A549 (cell line): ENCODE measurements at regions not wholly inside any gene's neighbourhood (a gene's known extent, or its start where the extent isn't known, plus 50 kb on each side); places are given as distances from the start of the nearest gene placed in this dataset.
"Not testable (repeated sequence)": the region's sequence is repeated elsewhere in the genome, so short reads cannot be mapped to it uniquely, and the experiment has no call there.

Experiments
- ATAC-seq, 2 experiments: fragments of 200-7000 bp in 1 of 2; fragments of >200 bp in 1 of 2; cut with Nextera tagmentation in 1 of 2; cut with Tn5 transposase in 1 of 2; 3 replicates each; pipeline versions ENCODE4 v1.8.0 to v1.9.1; 2018 to 2020; ENCODE audit warnings: mild to moderate bottlenecking in 1 of 2, moderate library complexity in 1 of 2
- CTCF ChIA-PET: fragments of 300-600 bp; sonication (Branson Sonifier 250); formaldehyde crosslinking; extraction: SDS; loops from one replicate; lab custom pipeline; 2021; ENCODE audit warnings: antibody characterized with exemption, inconsistent platforms; lab: Yijun Ruan, JAX
- POLR2A ChIA-PET: fragments of 350-600 bp; formaldehyde crosslinking; extraction: SDS; loops from one replicate; lab custom pipeline; 2021; ENCODE audit warnings: antibody characterized with exemption, inconsistent platforms; lab: Yijun Ruan, JAX
- DNase-seq, 2 experiments: peaks; one replicate each; pipeline versions ENCODE4 v3.0.0 to v3.0.0-alpha.2; 2011 to 2016; ENCODE audit warnings: low read depth in 1 of 2, low spot score in 1 of 2
- FAIRE-seq: peaks from 2 replicates; lab custom pipeline; 2011; peaks lifted over from hg19 to GRCh38; lab: Jason Lieb, UNC
- H3K27ac ChIP-seq, 2 experiments: fragments of >200 bp; sonication (Bioruptor Twin); formaldehyde crosslinking; 3 replicates each; pipeline ENCODE4 v1.5.1; 2016 to 2017
- H3K4me1 ChIP-seq: fragments of >200 bp; sonication (Bioruptor Twin); formaldehyde crosslinking; 3 replicates; pipeline ENCODE4 v1.6.1; 2016
- H3K4me2 ChIP-seq: fragments of >200 bp; sonication (Bioruptor Twin); formaldehyde crosslinking; 3 replicates; pipeline ENCODE4 v1.6.1; 2016
- H3K4me3 ChIP-seq: fragments of >200 bp; sonication (Bioruptor Twin); formaldehyde crosslinking; 3 replicates; pipeline ENCODE4 v1.5.1; 2016
- H3K9me3 ChIP-seq: fragments of >200 bp; sonication (Bioruptor Twin); formaldehyde crosslinking; 3 replicates; pipeline ENCODE4 v1.6.1; 2016
- CBX8 ChIP-seq: fragments of 200-600 bp; sonication (generic); IDR thresholded peaks from 2 replicates; pipeline ENCODE4 v1.6.1; 2016
- EHMT2 ChIP-seq: fragments of 200-600 bp; sonication (generic); IDR thresholded peaks from 2 replicates; pipeline ENCODE4 v1.6.1; 2016; ENCODE audit warnings: antibody characterized with exemption, low read depth, mild to moderate bottlenecking, moderate library complexity
- FOSB ChIP-seq: fragments of 250-450 bp; sonication (Bioruptor Pico); IDR thresholded peaks from 2 replicates; pipeline ENCODE4 v1.5.0; 2020; ENCODE audit warnings: mild to moderate bottlenecking, moderate library complexity
- GATA3 ChIP-seq: IDR thresholded peaks from 2 replicates; pipeline ENCODE4 v1.6.1; 2012; ENCODE audit warnings: borderline replicate concordance
- HEYL ChIP-seq: fragments of 250-450 bp; sonication (Bioruptor Pico); IDR thresholded peaks from 2 replicates; pipeline ENCODE4 v1.8.0; 2021; ENCODE audit warnings: mild to moderate bottlenecking, moderate library complexity
- HOXA7 ChIP-seq: fragments of 250-450 bp; sonication (Bioruptor Pico); IDR thresholded peaks from 2 replicates; pipeline ENCODE4 v1.5.0; 2020; ENCODE audit warnings: mild to moderate bottlenecking, moderate library complexity
- HOXB13 ChIP-seq: fragments of 250-450 bp; sonication (Bioruptor Pico); IDR thresholded peaks from 2 replicates; pipeline ENCODE4 v1.5.0; 2020; ENCODE audit warnings: low read depth, mild to moderate bottlenecking, moderate library complexity
- JUNB ChIP-seq: fragments of >200 bp; sonication (Bioruptor Twin); formaldehyde crosslinking; IDR thresholded peaks from 2 replicates; pipeline ENCODE4 v1.6.1; 2016
- MAZ ChIP-seq: fragments of 150-350 bp; IDR thresholded peaks from 2 replicates; pipeline ENCODE4 v1.6.1; 2014; ENCODE audit warnings: antibody characterized with exemption, low read depth, low read length, borderline replicate concordance
- NFE2L2 ChIP-seq: fragments of 150-350 bp; conservative IDR thresholded peaks from 2 replicates; pipeline ENCODE4 v1.6.1; 2014; ENCODE audit warnings: low read length
- NPAS2 ChIP-seq: fragments of 250-450 bp; sonication (Bioruptor Pico); IDR thresholded peaks from 2 replicates; pipeline ENCODE4 v1.8.0; 2022; ENCODE audit warnings: mild to moderate bottlenecking, moderate library complexity, borderline replicate concordance
- NR3C1 ChIP-seq: fragments of >200 bp; sonication (Bioruptor Twin); formaldehyde crosslinking; IDR thresholded peaks from 3 replicates; pipeline ENCODE4 v1.6.1; 2017
- POLR2AphosphoS2 ChIP-seq: conservative IDR thresholded peaks from 2 replicates; pipeline ENCODE4 v1.6.1; 2012; ENCODE audit warnings: low read length, improper control_type of control experiment, inconsistent platforms
- RAD21 ChIP-seq, 2 experiments: fragments of >200 bp in 1 of 2; sonication (Bioruptor Twin) in 1 of 2; formaldehyde crosslinking in 1 of 2; IDR thresholded peaks in 1 of 2; conservative IDR thresholded peaks in 1 of 2; 2 replicates in 1 of 2; 3 replicates in 1 of 2; pipeline ENCODE4 v1.6.1; 2012 to 2018; ENCODE audit warnings: inconsistent platforms in 1 of 2
- RCOR1 ChIP-seq: fragments of 150-350 bp; IDR thresholded peaks from 2 replicates; pipeline ENCODE4 v1.6.1; 2014; ENCODE audit warnings: antibody characterized with exemption, low read length, low read depth
- RNF2 ChIP-seq: fragments of 200-600 bp; sonication (generic); IDR thresholded peaks from 2 replicates; pipeline ENCODE4 v1.6.1; 2016; ENCODE audit warnings: low read depth, mild to moderate bottlenecking, antibody characterized with exemption, moderate library complexity, borderline replicate concordance
- SMC3 ChIP-seq: fragments of >200 bp; sonication (Bioruptor Twin); formaldehyde crosslinking; IDR thresholded peaks from 3 replicates; pipeline ENCODE4 v1.6.1; 2018; ENCODE audit warnings: inconsistent platforms
- TFCP2L1 ChIP-seq: fragments of 250-450 bp; sonication (Bioruptor Pico); IDR thresholded peaks from 2 replicates; pipeline ENCODE4 v1.5.0; 2021; ENCODE audit warnings: mild to moderate bottlenecking
- ZNF302 ChIP-seq: fragments of 250-450 bp; sonication (Bioruptor Pico); IDR thresholded peaks from 2 replicates; pipeline ENCODE4 v1.9.0; 2021; ENCODE audit warnings: inconsistent platforms, mild to moderate bottlenecking, moderate library complexity
- WGBS: methylation state at CpG from one replicate; pipeline ENCODE4 v1.1.6; 2017; ENCODE audit errors: missing lambda C conversion rate; 5-methylcytosine and 5-hydroxymethylcytosine counted together
- TF ChIP-seq, protein P1 (sequence below): fragments of 250-450 bp; sonication (Bioruptor Pico); IDR thresholded peaks from 2 replicates; pipeline ENCODE4 v1.5.0; 2020; ENCODE audit warnings: low read depth, mild to moderate bottlenecking, moderate library complexity
- TF ChIP-seq, protein P2 (sequence below): fragments of >200 bp; sonication (Bioruptor Twin); formaldehyde crosslinking; IDR thresholded peaks from 2 replicates; pipeline ENCODE4 v1.6.1; 2016
- TF ChIP-seq, protein P3 (sequence below): IDR thresholded peaks from 2 replicates; pipeline ENCODE4 v1.6.1; 2012
- TF ChIP-seq, protein P4 (sequence below): fragments of >200 bp; sonication (Bioruptor Twin); formaldehyde crosslinking; IDR thresholded peaks from 3 replicates; pipeline ENCODE4 v1.5.1; 2016

GRCh38 chr1:220966881-220967611 lies 87.8 kb downstream of the HLX start (continued):
- TF ChIP-seq RAD21 (conservative IDR thresholded peaks at IDR 0.05 in 1 of 2, IDR thresholded peaks at IDR 0.05 in 1 of 2) (no peak), SMC3 (no peak), HEYL (CRISPR knock-in tag) (no peak), POLR2AphosphoS2 (no peak), TFCP2L1 (no peak), RCOR1 (no peak)
- TF ChIP-seq, protein P1, sequence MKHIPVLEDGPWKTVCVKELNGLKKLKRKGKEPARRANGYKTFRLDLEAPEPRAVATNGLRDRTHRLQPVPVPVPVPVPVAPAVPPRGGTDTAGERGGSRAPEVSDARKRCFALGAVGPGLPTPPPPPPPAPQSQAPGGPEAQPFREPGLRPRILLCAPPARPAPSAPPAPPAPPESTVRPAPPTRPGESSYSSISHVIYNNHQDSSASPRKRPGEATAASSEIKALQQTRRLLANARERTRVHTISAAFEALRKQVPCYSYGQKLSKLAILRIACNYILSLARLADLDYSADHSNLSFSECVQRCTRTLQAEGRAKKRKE, result no peak
- TF ChIP-seq, protein P2, sequence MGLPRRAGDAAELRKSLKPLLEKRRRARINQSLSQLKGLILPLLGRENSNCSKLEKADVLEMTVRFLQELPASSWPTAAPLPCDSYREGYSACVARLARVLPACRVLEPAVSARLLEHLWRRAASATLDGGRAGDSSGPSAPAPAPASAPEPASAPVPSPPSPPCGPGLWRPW, result no peak

DNA sequence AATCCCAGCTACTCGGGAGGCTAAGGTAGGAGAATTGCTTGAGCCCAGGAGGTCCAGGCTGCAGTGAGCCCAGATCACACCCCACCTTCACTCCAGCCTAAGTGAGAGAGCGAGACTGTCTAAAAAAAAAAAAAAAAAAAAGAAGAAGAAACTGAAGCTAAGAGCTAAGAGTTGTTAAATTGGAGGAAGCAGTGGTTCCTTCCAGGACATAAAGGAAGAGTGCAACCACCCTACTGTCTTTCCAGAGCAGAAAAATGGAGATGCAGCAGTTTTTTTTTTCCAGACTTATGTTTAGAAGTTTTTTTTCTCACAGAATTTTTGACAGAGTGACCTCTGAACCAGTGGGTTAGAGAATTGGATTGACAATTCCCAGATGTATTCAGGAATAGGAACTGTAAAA lies 88.7 kb downstream of the HLX start:
- Histone ChIP-seq H3K4me1 (peaks cover 3% of the 10 kb centered on the region; the same call in 2 of the 3 replicates), H3K27ac (no peak overlapping the region), H3K4me3 (no peak overlapping the region), H3K4me2 (no peak overlapping the region), H3K9me3 (peaks cover 2% of the 10 kb centered on the region; the same call in 1 of the 3 replicates)
- POLR2A ChIA-PET, result no interaction called here
- CTCF ChIA-PET, result interaction anchor here (0.6 kb wide), 1 partner anchor 199 kb away, joined by 3 read pairs; no protein-coding TSS in a partner anchor
- ATAC-seq (no peak), FAIRE-seq (no peak), DNase-seq (no peak)
- TF ChIP-seq, protein P3, sequence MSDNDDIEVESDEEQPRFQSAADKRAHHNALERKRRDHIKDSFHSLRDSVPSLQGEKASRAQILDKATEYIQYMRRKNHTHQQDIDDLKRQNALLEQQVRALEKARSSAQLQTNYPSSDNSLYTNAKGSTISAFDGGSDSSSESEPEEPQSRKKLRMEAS, result no peak
- TF ChIP-seq JUNB (no peak), RAD21 (conservative IDR thresholded peaks at IDR 0.05 in 1 of 2, IDR thresholded peaks at IDR 0.05 in 1 of 2) (no peak), TFCP2L1 (no peak), GATA3 (no peak), CBX8 (no peak), ZNF302 (no peak), EHMT2 (no peak), FOSB (no peak), HOXB13 (CRISPR knock-in tag) (no peak), NR3C1 (no peak), NPAS2 (CRISPR knock-in tag) (no peak), RNF2 (no peak), NFE2L2 (no peak), MAZ (no peak), HOXA7 (CRISPR knock-in tag) (no peak)
- TF ChIP-seq, protein P4, sequence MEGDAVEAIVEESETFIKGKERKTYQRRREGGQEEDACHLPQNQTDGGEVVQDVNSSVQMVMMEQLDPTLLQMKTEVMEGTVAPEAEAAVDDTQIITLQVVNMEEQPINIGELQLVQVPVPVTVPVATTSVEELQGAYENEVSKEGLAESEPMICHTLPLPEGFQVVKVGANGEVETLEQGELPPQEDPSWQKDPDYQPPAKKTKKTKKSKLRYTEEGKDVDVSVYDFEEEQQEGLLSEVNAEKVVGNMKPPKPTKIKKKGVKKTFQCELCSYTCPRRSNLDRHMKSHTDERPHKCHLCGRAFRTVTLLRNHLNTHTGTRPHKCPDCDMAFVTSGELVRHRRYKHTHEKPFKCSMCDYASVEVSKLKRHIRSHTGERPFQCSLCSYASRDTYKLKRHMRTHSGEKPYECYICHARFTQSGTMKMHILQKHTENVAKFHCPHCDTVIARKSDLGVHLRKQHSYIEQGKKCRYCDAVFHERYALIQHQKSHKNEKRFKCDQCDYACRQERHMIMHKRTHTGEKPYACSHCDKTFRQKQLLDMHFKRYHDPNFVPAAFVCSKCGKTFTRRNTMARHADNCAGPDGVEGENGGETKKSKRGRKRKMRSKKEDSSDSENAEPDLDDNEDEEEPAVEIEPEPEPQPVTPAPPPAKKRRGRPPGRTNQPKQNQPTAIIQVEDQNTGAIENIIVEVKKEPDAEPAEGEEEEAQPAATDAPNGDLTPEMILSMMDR, result no peak
- TF ChIP-seq, protein P2, result no peak
- WGBS, result 60% methylated on average over 2 of the region's 2 CpGs

DNA sequence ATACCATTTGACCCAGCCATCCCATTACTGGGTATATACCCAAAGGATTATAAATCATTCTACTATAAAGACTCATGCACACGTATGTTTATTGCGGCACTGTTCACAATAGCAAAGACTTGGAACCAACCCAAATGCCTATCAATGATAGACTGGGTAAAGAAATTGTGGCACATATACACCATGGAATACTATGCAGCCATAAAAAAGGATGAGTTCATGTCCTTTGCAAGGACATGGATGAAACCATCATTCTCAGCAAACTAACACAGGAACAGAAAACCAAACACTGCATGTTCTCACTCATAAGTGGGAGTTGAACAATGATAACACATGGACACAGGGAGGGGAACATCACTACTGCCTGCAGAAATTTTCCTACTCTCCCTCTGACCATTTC lies 90.0 kb downstream of the HLX start:
- FAIRE-seq, POLR2A ChIA-PET, ATAC-seq, CTCF ChIA-PET, H3K4me2 ChIP-seq, DNase-seq, H3K27ac ChIP-seq, H3K4me3 ChIP-seq, H3K4me1 ChIP-seq, H3K9me3 ChIP-seq: not testable (repeated sequence)
- WGBS, result 93% methylated on average over 2 of the region's 2 CpGs
